Neural cell (in vitro differentiated cells): ENCODE measurements at regions not wholly inside any gene's neighbourhood (a gene's known extent, or its start where the extent isn't known, plus 50 kb on each side); places are given as distances from the start of the nearest gene placed in this dataset.

Experiments used
- EP300 ChIP-seq: fragments of 450-650 bp; conservative IDR thresholded peaks from 2 replicates; pipeline ENCODE4 v1.6.1; 2014; ENCODE audit warnings: antibody characterized with exemption, mild to moderate bottlenecking, moderate library complexity; ENCODE audit not compliant: poor library complexity, severe bottlenecking
- EZH2 ChIP-seq: fragments of 200-600, 300-800 bp; shearing (Covaris generic), sonication (generic); IDR thresholded peaks from 2 replicates; pipeline ENCODE4 v1.6.1; 2014; ENCODE audit warnings: antibody characterized with exemption, low read length, borderline replicate concordance, mild to moderate bottlenecking; ENCODE audit not compliant: insufficient read depth, poor library complexity, severe bottlenecking
- MXI1 ChIP-seq: fragments of 450-650 bp; conservative IDR thresholded peaks from 2 replicates; pipeline ENCODE4 v1.6.1; 2014; ENCODE audit warnings: antibody characterized with exemption, mild to moderate bottlenecking; ENCODE audit not compliant: poor library complexity, severe bottlenecking
- POLR2AphosphoS5 ChIP-seq: IDR thresholded peaks from 2 replicates; pipeline ENCODE4 v1.6.1; 2012
- RAD21 ChIP-seq: fragments of 450-650 bp; conservative IDR thresholded peaks from 2 replicates; pipeline ENCODE4 v1.6.1; 2014; ENCODE audit warnings: antibody characterized with exemption, mild to moderate bottlenecking, moderate library complexity
- TF ChIP-seq, protein P1 (sequence below): fragments of 450-650 bp; IDR thresholded peaks from 2 replicates; pipeline ENCODE4 v1.5.1; 2014; ENCODE audit warnings: antibody characterized with exemption, mild to moderate bottlenecking, moderate library complexity; ENCODE audit not compliant: poor library complexity, severe bottlenecking

DNA sequence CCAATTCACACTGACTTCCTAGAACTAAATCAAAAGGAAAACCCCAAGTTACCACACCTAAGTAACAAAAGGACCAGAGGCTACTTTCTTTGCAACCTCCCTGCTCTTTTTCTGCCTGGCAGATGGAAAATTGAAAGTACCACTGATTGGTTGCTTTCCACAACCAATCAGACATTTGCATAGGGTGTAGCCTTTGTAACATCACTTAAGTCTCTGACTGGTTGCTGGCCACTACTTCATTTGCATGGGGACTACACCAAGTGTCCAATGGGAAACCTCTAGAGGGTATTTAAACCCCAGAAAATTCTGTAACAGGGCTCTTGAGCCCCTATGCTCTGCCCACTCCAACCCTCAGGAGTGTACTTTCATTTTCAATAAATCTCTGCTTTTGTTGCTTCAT, 365.0 kb downstream of the LTN1 start:
- TF ChIP-seq RAD21 (no peak), EZH2 (no peak), MXI1 (no peak), POLR2AphosphoS5 (no peak), EP300 (no peak)
- TF ChIP-seq, protein P1, sequence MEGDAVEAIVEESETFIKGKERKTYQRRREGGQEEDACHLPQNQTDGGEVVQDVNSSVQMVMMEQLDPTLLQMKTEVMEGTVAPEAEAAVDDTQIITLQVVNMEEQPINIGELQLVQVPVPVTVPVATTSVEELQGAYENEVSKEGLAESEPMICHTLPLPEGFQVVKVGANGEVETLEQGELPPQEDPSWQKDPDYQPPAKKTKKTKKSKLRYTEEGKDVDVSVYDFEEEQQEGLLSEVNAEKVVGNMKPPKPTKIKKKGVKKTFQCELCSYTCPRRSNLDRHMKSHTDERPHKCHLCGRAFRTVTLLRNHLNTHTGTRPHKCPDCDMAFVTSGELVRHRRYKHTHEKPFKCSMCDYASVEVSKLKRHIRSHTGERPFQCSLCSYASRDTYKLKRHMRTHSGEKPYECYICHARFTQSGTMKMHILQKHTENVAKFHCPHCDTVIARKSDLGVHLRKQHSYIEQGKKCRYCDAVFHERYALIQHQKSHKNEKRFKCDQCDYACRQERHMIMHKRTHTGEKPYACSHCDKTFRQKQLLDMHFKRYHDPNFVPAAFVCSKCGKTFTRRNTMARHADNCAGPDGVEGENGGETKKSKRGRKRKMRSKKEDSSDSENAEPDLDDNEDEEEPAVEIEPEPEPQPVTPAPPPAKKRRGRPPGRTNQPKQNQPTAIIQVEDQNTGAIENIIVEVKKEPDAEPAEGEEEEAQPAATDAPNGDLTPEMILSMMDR, result no peak
